CD8-positive, alpha-beta memory T cell (primary cell): ENCODE measurements at regions not wholly inside any gene's neighbourhood (a gene's known extent, or its start where the extent isn't known, plus 50 kb on each side); places are given as distances from the start of the nearest gene placed in this dataset.
"Not testable (repeated sequence)": the region's sequence is repeated elsewhere in the genome, so short reads cannot be mapped to it uniquely, and the experiment has no call there.

Experiments used
- CTCF ChIA-PET: fragments of 350-600 bp; sonication (Branson Sonifier 250); formaldehyde crosslinking; loops from one replicate; lab custom pipeline; 2021; ENCODE audit warnings: antibody characterized with exemption; lab: Charles Lee
- POLR2A ChIA-PET: fragments of 350-600 bp; sonication (Branson Sonifier 250); formaldehyde crosslinking; loops from one replicate; lab custom pipeline; 2021; ENCODE audit warnings: antibody characterized with exemption; lab: Charles Lee
- DNase-seq, 5 donors: peaks; one replicate each; pipeline versions ENCODE4 v3.0.0 to v3.0.0-alpha.2; 2020 to 2022; ENCODE audit warnings: mixed read lengths in 1 of 5
- H3K27ac ChIP-seq: one replicate; pipeline ENCODE4 v1.7.0; 2013; ENCODE audit warnings: low read depth, mild to moderate bottlenecking, low read length, moderate library complexity
- H3K27me3 ChIP-seq: 2 replicates; pipeline ENCODE4 v1.7.0; 2013; ENCODE audit warnings: low read length, mild to moderate bottlenecking; ENCODE audit not compliant: insufficient read depth, poor library complexity, severe bottlenecking
- H3K36me3 ChIP-seq: 2 replicates; pipeline ENCODE4 v1.7.0; 2013; ENCODE audit warnings: mild to moderate bottlenecking, low read length, moderate library complexity; ENCODE audit not compliant: insufficient read depth
- H3K4me1 ChIP-seq: 2 replicates; pipeline ENCODE4 v1.7.0; 2013; ENCODE audit warnings: mild to moderate bottlenecking, low read length, moderate library complexity; ENCODE audit not compliant: insufficient read depth
- H3K4me3 ChIP-seq: 2 replicates; pipeline ENCODE4 v1.7.0; 2013; ENCODE audit warnings: mild to moderate bottlenecking, low read length
- H3K9me3 ChIP-seq: 2 replicates; pipeline ENCODE4 v1.7.0; 2013; ENCODE audit warnings: mild to moderate bottlenecking, low read length
- H3K27ac Mint-ChIP-seq, 8 donors: one replicate each; pipeline ENCODE4 v1.8.0; 2020 to 2021; ENCODE audit warnings: mixed read lengths in 8 of 8, mild to moderate bottlenecking in 6 of 8, inconsistent platforms in 3 of 8, moderate library complexity in 3 of 8
- H3K27me3 Mint-ChIP-seq, 2 donors: one replicate each; pipeline ENCODE4 v1.8.0; 2020 to 2021; ENCODE audit warnings: mixed read lengths in 2 of 2, mild to moderate bottlenecking in 1 of 2, moderate library complexity in 1 of 2
- H3K36me3 Mint-ChIP-seq, 3 donors: one replicate each; pipeline ENCODE4 v1.8.0; 2020 to 2021; ENCODE audit warnings: mixed read lengths in 3 of 3, inconsistent platforms in 1 of 3, mild to moderate bottlenecking in 1 of 3
- H3K4me1 Mint-ChIP-seq, 3 donors: one replicate each; pipeline ENCODE4 v1.8.0; 2020 to 2021; ENCODE audit warnings: mixed read lengths in 3 of 3, inconsistent platforms in 1 of 3, mild to moderate bottlenecking in 1 of 3
- H3K4me3 Mint-ChIP-seq, 7 donors: one replicate each; pipeline ENCODE4 v1.8.0; 2020 to 2021; ENCODE audit warnings: mixed read lengths in 7 of 7, mild to moderate bottlenecking in 6 of 7, moderate library complexity in 4 of 7, inconsistent platforms in 2 of 7
- H3K9me3 Mint-ChIP-seq, 5 donors: one replicate each; pipeline ENCODE4 v1.8.0; 2020 to 2022; ENCODE audit warnings: mixed read lengths in 5 of 5, mild to moderate bottlenecking in 3 of 5, moderate library complexity in 2 of 5, inconsistent platforms in 1 of 5

DNA sequence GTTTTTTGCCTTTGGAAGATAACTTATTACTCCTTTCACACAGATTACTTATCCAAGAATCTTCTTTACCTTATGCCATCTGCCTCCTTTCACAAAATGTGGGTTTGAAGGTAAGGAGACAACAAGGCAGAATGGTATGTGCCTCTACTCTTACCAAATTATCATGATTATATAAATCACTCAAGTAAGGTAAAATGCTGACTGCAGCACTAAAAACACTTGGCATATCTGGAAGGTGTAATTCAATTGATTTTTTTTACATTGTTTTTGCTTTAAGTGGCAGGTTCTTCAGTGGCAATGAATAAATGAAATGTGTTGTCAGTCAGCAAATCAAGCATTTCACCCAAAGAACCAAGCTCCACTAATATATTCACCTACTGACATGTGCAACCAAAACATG lies 346.1 kb downstream of the OMA1 start:
- H3K4me3 Mint-ChIP-seq, result no peak overlapping the region
- no peaks in the 10 kb centered on the region for H3K9me3 Mint-ChIP-seq
- no peak overlapping the region for H3K27ac ChIP-seq
- no peak overlapping the region for H3K27ac Mint-ChIP-seq
- no peaks in the 10 kb centered on the region for H3K9me3 ChIP-seq
- H3K4me3 ChIP-seq, result no peak overlapping the region
- ChIA-PET CTCF (no interaction called here), POLR2A (no interaction called here)
- H3K36me3 Mint-ChIP-seq, result peaks cover 0 to 7% (median 0%) of the 10 kb centered on the region in 3 donors
- H3K27me3 ChIP-seq, result no peaks in the 10 kb centered on the region
- DNase-seq, result no peak
- no peaks in the 10 kb centered on the region for H3K36me3 ChIP-seq
- H3K27me3 Mint-ChIP-seq, result peaks cover 0 to 12% of the 10 kb centered on the region in 2 donors
- H3K4me1 Mint-ChIP-seq, result no peaks in the 10 kb centered on the region
- no peaks in the 10 kb centered on the region for H3K4me1 ChIP-seq

- Mint-ChIP-seq H3K9me3 (no peaks in the 10 kb centered on the region), H3K27me3 (peaks cover 0 to 11% of the 10 kb centered on the region in 2 donors), H3K27ac (no peak overlapping the region), H3K4me3 (no peak overlapping the region), H3K4me1 (no peaks in the 10 kb centered on the region), H3K36me3 (peaks cover 0 to 7% (median 0%) of the 10 kb centered on the region in 3 donors)
- Histone ChIP-seq H3K9me3 (no peaks in the 10 kb centered on the region), H3K36me3 (no peaks in the 10 kb centered on the region), H3K4me3 (no peak overlapping the region), H3K27me3 (no peaks in the 10 kb centered on the region), H3K4me1 (no peaks in the 10 kb centered on the region), H3K27ac (no peak overlapping the region)
- CTCF ChIA-PET, result no interaction called here
- POLR2A ChIA-PET, result no interaction called here
- DNase-seq, result no peak
Observed at GRCh38 chr1:58197811-58198210, 348.7 kb downstream of the OMA1 start.

GRCh38 chr1:58190267-58190988 lies 356.1 kb downstream of the OMA1 start:
- H3K27ac Mint-ChIP-seq, result no peak overlapping the region
- no peaks in the 10 kb centered on the region for H3K4me1 Mint-ChIP-seq
- CTCF ChIA-PET, result no interaction called here
- peaks cover 1 to 22% of the 10 kb centered on the region in 2 donors for H3K27me3 Mint-ChIP-seq
- no peaks in the 10 kb centered on the region for H3K27me3 ChIP-seq
- no peak for DNase-seq
- POLR2A ChIA-PET, result no interaction called here
- H3K36me3 ChIP-seq, result no peaks in the 10 kb centered on the region
- H3K4me3 ChIP-seq, result no peak overlapping the region
- H3K36me3 Mint-ChIP-seq, result no peaks in the 10 kb centered on the region
- no peaks in the 10 kb centered on the region for H3K9me3 ChIP-seq
- no peaks in the 10 kb centered on the region for H3K4me1 ChIP-seq
- no peak overlapping the region for H3K4me3 Mint-ChIP-seq
- H3K9me3 Mint-ChIP-seq, result no peaks in the 10 kb centered on the region
- H3K27ac ChIP-seq, result no peak overlapping the region

GRCh38 chr1:58189453-58189852 lies 357.1 kb downstream of the OMA1 start:
- peaks cover 0 to 2% (median 0%) of the 10 kb centered on the region in 5 donors for H3K9me3 Mint-ChIP-seq
- POLR2A ChIA-PET, result no interaction called here

DNA sequence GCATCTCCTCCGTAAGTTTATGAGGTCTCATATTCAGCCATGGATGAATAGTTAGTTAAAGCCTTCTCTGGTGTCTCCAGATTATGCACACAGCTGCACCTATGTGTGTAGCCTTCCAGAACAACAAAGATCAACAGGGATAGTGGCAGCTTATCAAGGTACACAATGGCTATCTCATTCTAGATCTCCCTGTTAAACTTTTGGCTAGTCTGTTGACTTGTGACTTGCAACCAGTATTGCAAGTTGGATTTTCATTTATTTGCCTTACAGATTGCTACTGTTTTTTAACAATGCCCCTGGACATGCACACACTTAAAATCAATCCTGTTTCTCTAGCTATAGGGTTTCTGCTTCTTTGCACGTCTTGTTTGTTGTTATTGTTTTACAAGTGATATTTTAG lies 363.2 kb downstream of the OMA1 start:
- ChIA-PET POLR2A (no interaction called here), CTCF (no interaction called here)
- peaks cover 0 to 23% (median 0%) of the 10 kb centered on the region in 3 donors for H3K36me3 Mint-ChIP-seq

More at GRCh38 chr1:58189453-58189852, 357.1 kb downstream of the OMA1 start:
- Mint-ChIP-seq H3K4me1 (no peaks in the 10 kb centered on the region), H3K27ac (peak overlapping the region in 1 of 8 donors; percentile 53), H3K36me3 (peaks cover 0 to 3% (median 0%) of the 10 kb centered on the region in 3 donors), H3K27me3 (peaks cover 1 to 25% of the 10 kb centered on the region in 2 donors), H3K4me3 (no peak overlapping the region)
- H3K27me3 ChIP-seq, result no peaks in the 10 kb centered on the region
- DNase-seq, result no peak
- no peaks in the 10 kb centered on the region for H3K36me3 ChIP-seq
- no peak overlapping the region for H3K4me3 ChIP-seq
- H3K27ac ChIP-seq, result no peak overlapping the region
- H3K4me1 ChIP-seq, result no peaks in the 10 kb centered on the region
- H3K9me3 ChIP-seq, result no peaks in the 10 kb centered on the region
- CTCF ChIA-PET, result no interaction called here

DNA sequence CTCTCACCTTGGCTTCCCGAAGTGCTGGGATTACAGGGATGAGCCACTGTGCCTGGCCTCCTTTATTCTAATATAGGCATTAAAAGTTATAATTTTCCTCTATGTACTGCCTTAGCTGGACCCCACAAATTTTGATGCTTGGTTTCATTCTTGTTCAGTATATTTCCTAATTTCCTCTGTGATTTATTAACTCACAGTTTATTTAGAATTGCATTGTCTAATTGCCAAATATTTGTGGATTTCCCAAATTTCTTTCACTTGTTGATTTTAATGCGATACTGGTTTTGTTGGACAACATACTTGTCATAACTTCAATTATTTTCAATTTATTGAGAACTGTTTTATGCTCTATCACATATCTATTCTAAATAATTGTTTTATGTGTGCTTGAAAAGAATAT lies 366.0 kb downstream of the OMA1 start:
- Histone ChIP-seq H3K4me1 (no peaks in the 10 kb centered on the region), H3K36me3 (no peaks in the 10 kb centered on the region), H3K27ac (no peak overlapping the region), H3K4me3 (no peak overlapping the region), H3K9me3 (no peaks in the 10 kb centered on the region), H3K27me3 (no peaks in the 10 kb centered on the region)
- Mint-ChIP-seq H3K36me3 (peaks cover 0 to 31% (median 0%) of the 10 kb centered on the region in 3 donors), H3K4me1 (no peaks in the 10 kb centered on the region), H3K9me3 (peaks cover 13 to 22% (median 17%) of the 10 kb centered on the region in 5 donors), H3K27ac (no peak overlapping the region), H3K27me3 (peaks cover 0 to 3% of the 10 kb centered on the region in 2 donors), H3K4me3 (no peak overlapping the region)
- ChIA-PET CTCF (no interaction called here), POLR2A (no interaction called here)
- DNase-seq, result no peak

More for the DNA sequence above, 363.2 kb downstream of the OMA1 start:
- peaks cover 1 to 6% of the 10 kb centered on the region in 2 donors for H3K27me3 Mint-ChIP-seq
- Histone ChIP-seq H3K4me3 (no peak overlapping the region), H3K36me3 (no peaks in the 10 kb centered on the region), H3K9me3 (no peaks in the 10 kb centered on the region), H3K27me3 (no peaks in the 10 kb centered on the region), H3K4me1 (no peaks in the 10 kb centered on the region), H3K27ac (no peak overlapping the region)
- no peak for DNase-seq
- no peaks in the 10 kb centered on the region for H3K4me1 Mint-ChIP-seq
- no peak overlapping the region for H3K27ac Mint-ChIP-seq
- H3K4me3 Mint-ChIP-seq, result no peak overlapping the region
- H3K9me3 Mint-ChIP-seq, result peaks cover 13 to 22% (median 17%) of the 10 kb centered on the region in 5 donors

- CTCF ChIA-PET, H3K27ac Mint-ChIP-seq: not testable (repeated sequence)
Observed at GRCh38 chr1:58169160-58169559, 377.4 kb downstream of the OMA1 start.

GRCh38 chr1:58167131-58167530 lies 379.4 kb downstream of the OMA1 start:
- POLR2A ChIA-PET, H3K4me1 ChIP-seq, H3K4me3 Mint-ChIP-seq, H3K9me3 Mint-ChIP-seq, H3K9me3 ChIP-seq, H3K27me3 ChIP-seq, H3K36me3 ChIP-seq, H3K27me3 Mint-ChIP-seq, H3K27ac ChIP-seq, DNase-seq, CTCF ChIA-PET, H3K27ac Mint-ChIP-seq, H3K4me1 Mint-ChIP-seq, H3K4me3 ChIP-seq: not testable (repeated sequence)
- peaks cover 0 to 16% (median 0%) of the 10 kb centered on the region in 3 donors for H3K36me3 Mint-ChIP-seq

More at GRCh38 chr1:58169160-58169559, 377.4 kb downstream of the OMA1 start:
- H3K9me3 Mint-ChIP-seq, H3K27me3 Mint-ChIP-seq, H3K4me3 Mint-ChIP-seq, DNase-seq, H3K9me3 ChIP-seq, H3K4me1 Mint-ChIP-seq, H3K27me3 ChIP-seq, H3K36me3 ChIP-seq, H3K4me1 ChIP-seq, POLR2A ChIA-PET, H3K27ac ChIP-seq, H3K4me3 ChIP-seq: not testable (repeated sequence)
- peaks cover 0 to 29% (median 4%) of the 10 kb centered on the region in 3 donors for H3K36me3 Mint-ChIP-seq
